HepG2 (cell line): ENCODE measurements at regions not wholly inside any gene's neighbourhood (a gene's known extent, or its start where the extent isn't known, plus 50 kb on each side); places are given as distances from the start of the nearest gene placed in this dataset.
"Not testable (repeated sequence)": the region's sequence is repeated elsewhere in the genome, so short reads cannot be mapped to it uniquely, and the experiment has no call there.

ENCODE experiments used
- CHD2 ChIP-seq: IDR thresholded peaks from 2 replicates; pipeline ENCODE4 v1.6.1; 2011; ENCODE audit warnings: low read depth, low read length, improper control_type of control experiment
- CTCF ChIP-seq: sonication (generic); formaldehyde crosslinking; IDR thresholded peaks from 2 replicates; pipeline ENCODE4 v1.5.0; 2020; ENCODE audit warnings: mild to moderate bottlenecking, missing genetic modification reagents, moderate library complexity
- E2F1 ChIP-seq: sonication (generic); formaldehyde crosslinking; IDR thresholded peaks from 2 replicates; pipeline ENCODE4 v1.5.0; 2020; ENCODE audit warnings: missing genetic modification reagents
- ELF3 ChIP-seq: IDR thresholded peaks from 2 replicates; pipeline ENCODE4 v1.6.1; 2016; ENCODE audit warnings: missing genetic modification reagents, missing compliant biosample characterization
- FOSL2 ChIP-seq: sonication (generic); formaldehyde crosslinking; IDR thresholded peaks from 2 replicates; pipeline ENCODE4 v1.4.0; 2020; ENCODE audit warnings: missing genetic modification reagents
- NFIC ChIP-seq: IDR thresholded peaks from 2 replicates; pipeline ENCODE4 v1.6.1; 2012; ENCODE audit warnings: mild to moderate bottlenecking, low read length, inconsistent platforms
- REL ChIP-seq: sonication (generic); formaldehyde crosslinking; conservative IDR thresholded peaks from 2 replicates; pipeline ENCODE4 v1.8.0; 2022; ENCODE audit warnings: mild to moderate bottlenecking, missing genetic modification reagents, moderate library complexity
- TCF7L2 ChIP-seq: IDR thresholded peaks from 2 replicates; pipeline ENCODE4 v1.6.1; 2011; ENCODE audit warnings: mild to moderate bottlenecking, low read depth, low read length, moderate library complexity
- TFAP4 ChIP-seq: sonication (generic); IDR thresholded peaks from 2 replicates; pipeline ENCODE4 v1.6.1; 2016; ENCODE audit warnings: low read depth, borderline replicate concordance
- ZBTB21 ChIP-seq: sonication (generic); formaldehyde crosslinking; IDR thresholded peaks from 2 replicates; pipeline ENCODE4 v1.4.0; 2020; ENCODE audit warnings: missing genetic modification reagents
- ZHX2 ChIP-seq, 2 experiments: sonication (generic) in 1 of 2; formaldehyde crosslinking in 1 of 2; IDR thresholded peaks; 2 replicates each; pipeline versions ENCODE4 v1.6.1 to v1.9.0; 2014 to 2022; ENCODE audit warnings: antibody characterized with exemption in 1 of 2, borderline replicate concordance in 1 of 2, inconsistent platforms in 1 of 2, low read depth in 1 of 2, missing genetic modification reagents in 1 of 2
- ZNF552 ChIP-seq: sonication (generic); formaldehyde crosslinking; IDR thresholded peaks from 2 replicates; pipeline ENCODE4 v1.9.0; 2022; ENCODE audit warnings: missing genetic modification reagents, mild to moderate bottlenecking, borderline replicate concordance
- ZNF772 ChIP-seq: sonication (generic); formaldehyde crosslinking; IDR thresholded peaks from 2 replicates; pipeline ENCODE4 v1.5.0; 2020; ENCODE audit warnings: mild to moderate bottlenecking, missing genetic modification reagents

GRCh38 chr15:20019758-20020157, 521.8 kb downstream of the GOLGA6L6 start:
- TF ChIP-seq CHD2; ZNF552 (CRISPR knock-in tag); CTCF (CRISPR knock-in tag); ZHX2 (IDR thresholded peaks at IDR 0.05; ENCODE audit: low read depth); ZHX2 (CRISPR knock-in tag; IDR thresholded peaks at IDR 0.05; ENCODE audit: borderline replicate concordance); ELF3 (CRISPR knock-in tag); E2F1 (CRISPR knock-in tag); ZNF772; NFIC; TFAP4; TCF7L2; REL (CRISPR knock-in tag); ZBTB21 (CRISPR knock-in tag); FOSL2 (CRISPR knock-in tag): not testable (repeated sequence)
